Prostate gland (tissue), 2 donors: ENCODE measurements at regions not wholly inside any gene's neighbourhood (a gene's known extent, or its start where the extent isn't known, plus 50 kb on each side); places are given as distances from the start of the nearest gene placed in this dataset.

Source experiments
- CTCF ChIP-seq, 4 experiments: fragments of 200-600 bp in 2 of 4; fragments of 450-650 bp in 2 of 4; sonication (generic) in 2 of 4; IDR thresholded peaks; 1 replicate in 3 of 4; 2 replicates in 1 of 4; pipeline ENCODE4 v1.5.1; 2016 to 2019; ENCODE audit warnings: antibody characterized with exemption in 4 of 4, mild to moderate bottlenecking in 2 of 4, moderate library complexity in 2 of 4
- POLR2A ChIP-seq: fragments of 450-650 bp; IDR thresholded peaks from one replicate; pipeline ENCODE4 v1.6.1; 2016; ENCODE audit warnings: antibody characterized with exemption, mild to moderate bottlenecking

DNA sequence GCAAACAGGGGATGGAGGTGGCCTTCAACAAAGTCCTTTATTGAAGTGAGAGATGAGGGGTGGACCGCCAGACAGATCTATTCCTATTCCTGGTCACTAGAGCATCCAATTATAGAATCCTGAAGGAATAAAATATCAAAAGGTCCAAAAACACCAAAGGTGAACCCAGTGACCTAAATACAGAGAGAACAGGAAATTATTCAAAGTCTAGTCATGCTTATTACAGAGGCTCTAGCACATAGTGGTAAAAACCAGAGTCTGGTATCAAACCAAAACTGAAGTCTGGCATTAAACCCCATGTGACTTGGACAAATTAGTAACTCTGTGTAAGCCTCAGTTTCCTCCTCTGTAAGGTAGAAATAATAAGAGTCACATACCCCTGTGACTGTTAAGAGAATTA lies 100.5 kb upstream of the SNX2 start:
- TF ChIP-seq CTCF (IDR thresholded peaks at IDR 0.05) (no peak), POLR2A (no peak)
